Stimulated activated CD8-positive, alpha-beta memory T cell treated with anti-CD3 and anti-CD28 coated beads, Interleukin-2, amount 100 ng/mL, for 48 hours (primary cell): ENCODE measurements at regions not wholly inside any gene's neighbourhood (a gene's known extent, or its start where the extent isn't known, plus 50 kb on each side); places are given as distances from the start of the nearest gene placed in this dataset.
"Not testable (repeated sequence)": the region's sequence is repeated elsewhere in the genome, so short reads cannot be mapped to it uniquely, and the experiment has no call there.

Source experiments
- DNase-seq, 2 donors: peaks; one replicate each; pipeline ENCODE4 v3.0.0-alpha.2; 2020; ENCODE audit warnings: low read depth in 2 of 2

GRCh38 chr5:72651109-72651508, 143.9 kb upstream of the ZNF366 start:
- DNase-seq = no peak

GRCh38 chr5:72649449-72649848, 142.2 kb upstream of the ZNF366 start:
- DNase-seq = no peak

- DNase-seq = no peak
These were observed 141.3 kb upstream of the ZNF366 start for GRCh38 chr5:72648480-72648879.

DNA sequence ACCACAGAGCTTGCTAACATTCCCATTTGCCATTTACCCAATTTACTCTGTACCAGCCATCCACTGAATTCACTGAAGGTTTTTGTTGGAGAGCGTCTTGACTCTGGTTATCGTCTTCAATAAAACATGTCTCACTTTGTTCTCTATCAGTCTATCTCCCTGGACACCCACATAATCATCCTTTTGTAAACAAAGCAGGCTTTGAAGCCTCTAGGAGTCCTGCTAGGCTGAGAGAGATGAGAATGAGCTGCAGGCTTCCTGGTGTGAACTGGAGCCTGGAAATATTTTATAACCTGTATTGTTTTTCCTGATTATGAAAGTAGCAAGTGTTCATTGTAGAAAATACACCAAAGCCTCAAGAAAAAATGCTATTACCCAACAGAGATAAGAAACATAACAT, 140.6 kb upstream of the ZNF366 start:
- no peak for DNase-seq

DNA sequence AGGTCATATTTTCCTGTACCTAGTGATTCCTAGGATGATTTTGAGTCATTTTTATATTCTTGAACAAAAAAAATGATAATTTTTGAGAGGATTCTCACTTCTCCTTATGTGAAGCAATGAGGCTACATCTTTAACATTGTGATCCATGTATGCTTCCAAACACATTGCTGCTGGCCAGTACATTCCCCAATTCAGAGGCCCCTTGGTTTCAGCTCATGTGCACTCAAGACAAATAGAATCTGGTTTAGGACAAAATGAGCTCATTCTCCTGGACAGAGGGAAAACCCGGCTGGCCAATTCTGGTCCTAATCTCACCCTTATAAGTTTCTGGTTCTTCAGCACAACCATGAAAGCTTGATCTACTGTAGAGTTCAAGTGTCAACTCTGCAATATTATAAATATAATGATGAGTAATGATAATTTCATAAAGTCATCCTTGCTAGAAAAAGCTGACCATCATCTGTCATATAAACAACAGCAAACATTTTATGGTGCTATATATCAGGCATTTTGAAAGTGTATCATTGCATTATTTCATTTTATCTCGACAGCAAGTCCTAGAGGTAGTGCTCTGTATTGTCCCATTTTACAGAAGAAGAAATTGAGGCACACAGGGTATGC, 139.1 kb upstream of the ZNF366 start:
- no peak for DNase-seq

DNA sequence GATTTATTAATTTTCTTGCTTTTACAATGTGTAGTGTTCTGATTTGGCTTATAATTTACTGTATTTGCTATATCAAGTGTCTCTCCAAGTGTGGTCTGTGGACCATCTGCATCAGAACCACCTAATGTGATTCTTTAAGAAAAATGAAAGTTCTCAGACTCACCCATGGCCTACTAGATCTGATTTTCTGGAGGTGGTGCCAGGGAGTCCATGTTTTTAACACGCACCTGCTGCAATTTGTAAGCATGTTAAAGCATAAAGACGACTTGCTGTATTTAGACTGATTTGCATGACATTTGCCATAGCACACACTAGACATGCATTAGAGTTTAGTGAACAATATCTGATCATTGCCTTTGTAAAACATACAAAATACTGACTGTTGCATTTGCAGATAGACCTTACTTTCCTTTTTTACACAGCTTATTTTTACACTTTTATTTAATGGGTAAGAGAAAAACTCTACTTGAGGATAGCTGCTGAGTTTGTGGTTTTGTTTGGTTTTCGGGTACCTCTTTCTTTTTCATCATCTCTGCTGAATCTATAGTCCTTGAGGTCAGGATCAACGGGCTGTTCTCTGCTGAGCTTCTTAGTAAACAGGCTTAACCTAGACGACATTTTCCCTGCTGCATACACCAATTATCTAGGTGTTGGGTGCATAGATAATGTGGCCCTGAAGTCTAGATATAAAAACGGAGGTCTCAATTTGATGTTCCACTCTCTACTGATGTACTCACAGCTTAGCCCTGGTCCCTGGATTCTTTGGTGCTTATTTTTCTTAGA, 138.0 kb upstream of the ZNF366 start:
- DNase-seq = no peak

DNA sequence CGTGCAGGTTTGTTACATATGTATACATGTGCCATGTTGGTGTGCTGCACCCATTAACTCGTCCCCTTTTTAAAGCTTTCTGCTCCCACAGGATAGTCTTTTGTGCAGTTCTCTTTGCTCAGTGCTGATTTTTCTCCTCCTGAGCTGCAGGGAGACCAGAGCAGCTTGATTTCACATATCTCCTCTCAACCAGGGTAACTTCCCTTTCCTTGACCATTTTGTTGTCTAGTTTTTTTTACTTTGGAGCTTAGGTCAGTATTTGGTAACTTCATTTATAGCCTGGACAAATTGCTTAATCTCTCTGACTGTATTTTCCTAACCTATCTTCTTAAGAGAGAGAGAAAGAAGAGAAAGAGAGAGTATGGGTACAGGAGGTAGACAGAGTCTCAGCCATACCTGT, 137.1 kb upstream of the ZNF366 start:
- no peak for DNase-seq

DNA sequence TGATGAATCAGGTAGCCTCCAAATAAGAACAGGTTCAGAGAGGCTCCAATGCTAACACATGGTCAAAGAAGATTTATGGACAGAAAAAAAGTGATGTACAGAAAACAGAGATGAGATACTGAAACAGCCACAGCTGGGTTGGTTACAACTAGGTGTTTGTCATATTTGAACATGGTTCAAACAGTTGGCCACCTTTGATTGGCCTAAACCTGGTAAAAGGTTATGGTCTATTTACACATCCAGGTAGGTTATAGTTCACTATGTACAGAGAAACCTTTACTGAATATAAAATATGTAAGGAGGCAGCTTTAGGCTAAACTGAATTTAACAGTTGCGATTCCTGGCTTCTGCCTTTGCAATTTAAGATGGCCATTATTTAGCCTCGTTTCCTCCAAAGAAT, 134.0 kb upstream of the ZNF366 start:
- no peak for DNase-seq

DNA sequence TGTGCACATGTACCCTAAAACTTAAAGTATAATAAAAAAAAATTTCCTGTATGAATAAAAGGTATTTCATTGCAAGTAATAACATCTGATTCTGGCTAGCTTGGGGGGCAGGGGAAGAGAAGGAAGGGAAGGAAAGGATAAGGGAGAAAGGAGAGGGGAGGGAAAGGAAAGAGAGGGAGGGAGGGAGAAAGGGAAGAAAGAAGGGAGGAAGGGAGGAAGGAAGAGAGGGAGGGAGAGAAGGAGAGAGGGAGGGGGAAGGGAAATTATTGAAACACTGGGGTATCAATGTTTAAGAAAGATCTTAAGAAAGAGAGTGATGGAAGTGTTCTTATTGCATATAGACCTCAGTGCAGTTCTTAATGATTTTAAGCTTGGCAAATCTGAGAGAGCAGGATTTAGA, 129.8 kb upstream of the ZNF366 start:
- DNase-seq = no peak

- not testable (repeated sequence) for DNase-seq
These were observed 129.4 kb upstream of the ZNF366 start for GRCh38 chr5:72636565-72636964.

- no peak for DNase-seq
These were observed 127.2 kb upstream of the ZNF366 start for GRCh38 chr5:72634444-72634843.

- no peak for DNase-seq
These were observed 126.4 kb upstream of the ZNF366 start for GRCh38 chr5:72633649-72634048.

GRCh38 chr5:72633041-72633445, 125.8 kb upstream of the ZNF366 start:
- DNase-seq = no peak

DNA sequence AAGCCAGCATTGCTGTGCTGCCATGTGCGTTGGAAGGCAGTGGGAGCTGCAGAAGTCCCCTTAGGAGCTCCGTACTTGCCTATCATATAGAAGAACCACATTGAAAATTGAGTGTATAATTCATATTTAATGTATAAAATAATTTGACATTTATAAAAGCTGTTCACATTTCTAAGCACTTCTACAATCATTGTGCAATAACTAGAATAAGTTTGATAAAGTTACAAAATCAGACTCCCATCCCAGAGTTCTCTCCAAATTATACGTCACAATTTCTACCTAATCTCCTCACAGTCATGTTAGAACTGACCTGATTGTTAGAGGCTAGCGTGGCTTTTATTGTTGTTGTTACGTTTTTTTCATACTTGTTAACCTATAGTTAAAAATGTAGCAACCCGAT, 123.5 kb upstream of the ZNF366 start:
- no peak for DNase-seq

- DNase-seq = no peak
These were observed 122.9 kb upstream of the ZNF366 start for GRCh38 chr5:72630081-72630480.

- no peak for DNase-seq
These were observed 121.7 kb upstream of the ZNF366 start for GRCh38 chr5:72628771-72629371.

GRCh38 chr5:72625332-72625731, 118.1 kb upstream of the ZNF366 start:
- no peak for DNase-seq

DNA sequence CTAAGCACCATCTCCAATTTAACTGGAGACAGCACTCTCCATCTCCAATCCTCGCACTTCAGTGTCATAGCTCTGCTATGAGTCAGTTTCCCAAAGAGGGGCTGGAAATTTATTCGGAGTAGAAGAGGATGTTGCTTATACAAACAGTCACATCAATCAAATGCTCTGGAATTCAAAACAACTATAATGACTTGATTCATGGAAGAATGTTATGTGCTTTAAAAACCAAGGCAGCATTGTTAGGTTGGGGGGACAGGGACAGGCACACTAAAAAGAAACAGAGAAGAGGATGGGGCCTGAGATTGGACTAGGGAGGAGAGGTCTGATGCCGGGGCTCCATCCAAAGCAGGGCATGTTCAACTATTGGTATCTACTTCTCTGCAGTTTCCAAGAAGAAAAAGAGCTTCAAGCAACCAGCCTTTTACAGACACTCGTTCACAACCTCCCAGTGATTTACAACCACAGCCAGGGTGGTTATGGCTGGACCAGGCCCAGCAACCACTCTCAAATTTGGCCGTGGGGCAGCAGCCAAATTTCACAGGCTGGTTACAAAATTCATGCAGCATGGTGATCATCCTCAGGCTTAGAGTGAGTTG, 117.5 kb upstream of the ZNF366 start:
- no peak for DNase-seq

GRCh38 chr5:72623936-72624335, 116.7 kb upstream of the ZNF366 start:
- DNase-seq = no peak

GRCh38 chr5:72623323-72623722, 116.1 kb upstream of the ZNF366 start:
- no peak for DNase-seq

- DNase-seq = no peak
These were observed 115.1 kb upstream of the ZNF366 start for GRCh38 chr5:72622170-72622760.

DNA sequence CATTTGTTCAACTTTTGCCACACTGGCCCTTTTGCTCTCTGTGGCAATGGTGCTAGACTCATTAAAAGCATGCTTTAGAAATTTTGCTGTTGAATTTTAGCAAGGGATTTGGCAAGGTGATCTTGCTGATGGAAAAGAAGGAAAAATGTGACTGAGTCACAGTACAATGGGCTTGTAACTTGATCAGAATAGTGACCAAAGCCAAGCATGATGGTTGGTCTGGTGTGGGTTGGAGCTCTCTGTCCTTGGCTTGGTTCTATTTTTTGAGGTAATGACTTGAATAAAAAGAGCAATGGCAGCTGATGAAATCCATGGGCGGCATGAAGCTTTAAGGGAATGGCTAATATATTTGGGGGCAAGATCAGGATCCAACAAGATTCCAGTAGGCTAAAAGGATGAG, 114.4 kb upstream of the ZNF366 start:
- DNase-seq = no peak
